ENCODE measurements at regions not wholly inside any gene's neighbourhood (a gene's known extent, or its start where the extent isn't known, plus 50 kb on each side); places are given as distances from the start of the nearest gene placed in this dataset.

- TF ChIP-seq, protein P1, sequence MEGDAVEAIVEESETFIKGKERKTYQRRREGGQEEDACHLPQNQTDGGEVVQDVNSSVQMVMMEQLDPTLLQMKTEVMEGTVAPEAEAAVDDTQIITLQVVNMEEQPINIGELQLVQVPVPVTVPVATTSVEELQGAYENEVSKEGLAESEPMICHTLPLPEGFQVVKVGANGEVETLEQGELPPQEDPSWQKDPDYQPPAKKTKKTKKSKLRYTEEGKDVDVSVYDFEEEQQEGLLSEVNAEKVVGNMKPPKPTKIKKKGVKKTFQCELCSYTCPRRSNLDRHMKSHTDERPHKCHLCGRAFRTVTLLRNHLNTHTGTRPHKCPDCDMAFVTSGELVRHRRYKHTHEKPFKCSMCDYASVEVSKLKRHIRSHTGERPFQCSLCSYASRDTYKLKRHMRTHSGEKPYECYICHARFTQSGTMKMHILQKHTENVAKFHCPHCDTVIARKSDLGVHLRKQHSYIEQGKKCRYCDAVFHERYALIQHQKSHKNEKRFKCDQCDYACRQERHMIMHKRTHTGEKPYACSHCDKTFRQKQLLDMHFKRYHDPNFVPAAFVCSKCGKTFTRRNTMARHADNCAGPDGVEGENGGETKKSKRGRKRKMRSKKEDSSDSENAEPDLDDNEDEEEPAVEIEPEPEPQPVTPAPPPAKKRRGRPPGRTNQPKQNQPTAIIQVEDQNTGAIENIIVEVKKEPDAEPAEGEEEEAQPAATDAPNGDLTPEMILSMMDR (IDR thresholded peaks at IDR 0.05; ENCODE audit: poor library complexity), result no peak
- TF ChIP-seq EZH2 (IDR thresholded peaks at IDR 0.05; ENCODE audit: borderline replicate concordance), result no peak
These were observed 131.1 kb upstream of the NSMCE3 start for GRCh38 chr15:29400701-29401100.
